GM23338 (cell line): ENCODE measurements at regions not wholly inside any gene's neighbourhood (a gene's known extent, or its start where the extent isn't known, plus 50 kb on each side); places are given as distances from the start of the nearest gene placed in this dataset.

ENCODE experiments used
- ATAC-seq: fragments of 200-7000 bp; cut with Tn5 transposase; 3 replicates; pipeline ENCODE4 v1.9.1; 2020
- DNase-seq: peaks from one replicate; pipeline ENCODE4 v3.0.0-alpha.2; 2015; ENCODE audit warnings: low spot score
- H2AFZ ChIP-seq: fragments of 200-600 bp; sonication (generic); 2 replicates; pipeline ENCODE4 v1.8.0; 2016; ENCODE audit warnings: antibody characterized with exemption, mild to moderate bottlenecking, moderate library complexity
- H3F3A ChIP-seq: fragments of 200-600 bp; sonication (generic); replicated peaks from 2 replicates; pipeline ENCODE4 v1.8.0; 2017; ENCODE audit warnings: antibody characterized with exemption, mixed run types, low read depth
- H3K27ac ChIP-seq: fragments of 200-600 bp; sonication (generic); 2 replicates; pipeline ENCODE4 v1.6.1; 2016; ENCODE audit warnings: low read depth
- H3K27me3 ChIP-seq: fragments of 200-600 bp; sonication (generic); 2 replicates; pipeline ENCODE4 v1.8.0; 2016; ENCODE audit warnings: mild to moderate bottlenecking, mixed run types, moderate library complexity; ENCODE audit not compliant: insufficient read depth
- H3K36me3 ChIP-seq: fragments of 200-600 bp; sonication (generic); 2 replicates; pipeline ENCODE4 v1.8.0; 2016; ENCODE audit warnings: mild to moderate bottlenecking; ENCODE audit not compliant: insufficient read depth
- H3K4me1 ChIP-seq: fragments of 200-600 bp; sonication (generic); 2 replicates; pipeline ENCODE4 v1.8.0; 2016; ENCODE audit warnings: mild to moderate bottlenecking, moderate library complexity; ENCODE audit not compliant: insufficient read depth
- H3K4me2 ChIP-seq: fragments of 200-600 bp; sonication (generic); 2 replicates; pipeline ENCODE4 v1.7.1; 2017; ENCODE audit warnings: mixed run types
- H3K4me3 ChIP-seq: fragments of 200-600 bp; sonication (generic); 2 replicates; pipeline ENCODE4 v1.6.1; 2016; ENCODE audit warnings: mixed run types
- H3K79me2 ChIP-seq: fragments of 200-600 bp; sonication (generic); replicated peaks from 2 replicates; pipeline ENCODE4 v1.8.0; 2017; ENCODE audit warnings: mild to moderate bottlenecking; ENCODE audit not compliant: insufficient read depth
- H3K9me2 ChIP-seq: fragments of 200-600 bp; sonication (generic); 2 replicates; pipeline ENCODE4 v1.8.0; 2017; ENCODE audit not compliant: insufficient read depth
- H4K20me1 ChIP-seq: fragments of 200-600 bp; sonication (generic); replicated peaks from 2 replicates; pipeline ENCODE4 v1.8.0; 2017; ENCODE audit warnings: mild to moderate bottlenecking; ENCODE audit not compliant: insufficient read depth
- H3K27ac Mint-ChIP-seq: 2 replicates; pipeline ENCODE4 v1.8.0; 2020; ENCODE audit warnings: inconsistent platforms, mild to moderate bottlenecking, moderate library complexity, mixed read lengths
- H3K27me3 Mint-ChIP-seq: 3 replicates; pipeline ENCODE4 v1.8.0; 2022; ENCODE audit warnings: low read depth, mild to moderate bottlenecking, moderate library complexity, mixed read lengths, inconsistent platforms; ENCODE audit not compliant: insufficient read depth, poor library complexity
- H3K36me3 Mint-ChIP-seq: 3 replicates; pipeline ENCODE4 v1.8.0; 2021; ENCODE audit warnings: low read depth, mild to moderate bottlenecking, inconsistent platforms, moderate library complexity, mixed read lengths
- H3K4me1 Mint-ChIP-seq: 3 replicates; pipeline ENCODE4 v1.8.0; 2020; ENCODE audit warnings: mild to moderate bottlenecking, inconsistent platforms, mixed read lengths
- H3K4me3 Mint-ChIP-seq: 3 replicates; pipeline ENCODE4 v1.8.0; 2021; ENCODE audit warnings: moderate library complexity, mild to moderate bottlenecking, inconsistent platforms, mixed read lengths
- H3K9me3 Mint-ChIP-seq: 3 replicates; pipeline ENCODE4 v1.8.0; 2020; ENCODE audit warnings: moderate library complexity, mild to moderate bottlenecking, inconsistent platforms, mixed read lengths
- CREB1 ChIP-seq: fragments of 250-450 bp; sonication (Bioruptor Pico); IDR thresholded peaks from 2 replicates; pipeline ENCODE4 v1.5.0; 2020; ENCODE audit warnings: low read depth, mild to moderate bottlenecking, moderate library complexity
- EZH2 ChIP-seq: fragments of 200-600 bp; sonication (generic); IDR thresholded peaks from one replicate; pipeline ENCODE4 v1.8.0; 2017; ENCODE audit warnings: antibody characterized with exemption, mild to moderate bottlenecking, low read depth; ENCODE audit not compliant: unreplicated experiment
- EZH2phosphoT487 ChIP-seq: fragments of 200-600 bp; sonication (generic); IDR thresholded peaks from one replicate; pipeline ENCODE4 v1.8.1; 2018; ENCODE audit warnings: antibody characterized with exemption; ENCODE audit not compliant: unreplicated experiment
- JUNB ChIP-seq: IDR thresholded peaks from one replicate; pipeline ENCODE4 v1.6.1; 2016; ENCODE audit warnings: antibody characterized with exemption; ENCODE audit not compliant: unreplicated experiment
- NANOG ChIP-seq: IDR thresholded peaks from 2 replicates; pipeline ENCODE4 v1.6.1; 2016; ENCODE audit warnings: antibody characterized with exemption, borderline replicate concordance
- POLR2AphosphoS5 ChIP-seq: IDR thresholded peaks from 2 replicates; pipeline ENCODE4 v1.6.1; 2016; ENCODE audit warnings: antibody characterized with exemption, low read depth
- STAT1 ChIP-seq: IDR thresholded peaks from one replicate; pipeline ENCODE4 v1.6.1; 2016; ENCODE audit warnings: antibody characterized with exemption; ENCODE audit not compliant: unreplicated experiment
- ZNF114 ChIP-seq: fragments of 250-450 bp; sonication (Bioruptor Pico); IDR thresholded peaks from 2 replicates; pipeline ENCODE4 v1.5.0; 2020; ENCODE audit warnings: mild to moderate bottlenecking, moderate library complexity
- ZNF331 ChIP-seq: fragments of 250-450 bp; sonication (Bioruptor Pico); IDR thresholded peaks from 2 replicates; pipeline ENCODE4 v1.5.0; 2020; ENCODE audit warnings: low read depth, mild to moderate bottlenecking, moderate library complexity
- TF ChIP-seq, protein P1 (sequence below): IDR thresholded peaks from one replicate; pipeline ENCODE4 v1.6.1; 2018; ENCODE audit warnings: antibody characterized with exemption; ENCODE audit not compliant: unreplicated experiment
- TF ChIP-seq, protein P2 (sequence below), 2 experiments: fragments of 200-600 bp in 1 of 2; sonication (generic) in 1 of 2; conservative IDR thresholded peaks; 2 replicates each; pipeline versions ENCODE4 v1.5.1 to v1.6.1; 2016 to 2017; ENCODE audit warnings: antibody characterized with exemption in 2 of 2, low read depth in 2 of 2, mild to moderate bottlenecking in 2 of 2, moderate library complexity in 1 of 2
- TF ChIP-seq, protein P3 (sequence below): fragments of 250-450 bp; sonication (Bioruptor Pico); IDR thresholded peaks from 2 replicates; pipeline ENCODE4 v1.5.0; 2020; ENCODE audit warnings: mild to moderate bottlenecking, moderate library complexity

DNA sequence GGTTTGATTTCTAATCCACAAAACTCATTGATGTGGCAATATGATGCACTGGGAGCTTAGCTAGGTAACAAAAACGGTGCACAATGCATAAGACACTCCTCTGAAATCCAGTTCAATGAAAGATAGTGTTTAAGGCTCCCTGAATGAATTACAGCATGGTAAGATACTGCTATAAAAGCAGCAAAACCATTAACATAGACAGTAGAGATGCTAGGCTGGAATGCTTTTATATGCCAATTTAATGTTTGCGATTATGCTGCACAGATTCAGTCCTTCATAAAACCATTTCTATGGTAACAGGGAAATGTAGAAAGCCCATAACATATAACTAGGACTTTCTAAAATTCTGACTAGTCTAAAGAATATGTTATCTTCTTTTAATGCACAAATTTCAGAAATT, 180.8 kb upstream of the NUDT12 start:
- Histone ChIP-seq H3K4me1 (no peaks in the 10 kb centered on the region; the same call in 1 of the 2 replicates), H3K9me2 (0 out of 2 replicates have a peak, but pooled peaks cover 3% of the 10 kb centered on the region), H3K27me3 (no peaks in the 10 kb centered on the region), H3K4me2 (no peak overlapping the region), H3F3A (no peaks in the 10 kb centered on the region), H3K79me2 (no peaks in the 10 kb centered on the region), H4K20me1 (no peaks in the 10 kb centered on the region), H3K36me3 (no peaks in the 10 kb centered on the region), H3K4me3 (no peak overlapping the region), H2AFZ (peak overlapping the region; percentile 8; the same call in 1 of the 2 replicates), H3K27ac (no peak overlapping the region)
- Mint-ChIP-seq H3K4me1 (no peaks in the 10 kb centered on the region; the same call in 2 of the 3 replicates), H3K27me3 (no peaks in the 10 kb centered on the region), H3K9me3 (no peaks in the 10 kb centered on the region), H3K27ac (no peak overlapping the region), H3K36me3 (no peaks in the 10 kb centered on the region), H3K4me3 (no peak overlapping the region)
- ATAC-seq (no peak), DNase-seq (no peak)
- TF ChIP-seq, protein P1, sequence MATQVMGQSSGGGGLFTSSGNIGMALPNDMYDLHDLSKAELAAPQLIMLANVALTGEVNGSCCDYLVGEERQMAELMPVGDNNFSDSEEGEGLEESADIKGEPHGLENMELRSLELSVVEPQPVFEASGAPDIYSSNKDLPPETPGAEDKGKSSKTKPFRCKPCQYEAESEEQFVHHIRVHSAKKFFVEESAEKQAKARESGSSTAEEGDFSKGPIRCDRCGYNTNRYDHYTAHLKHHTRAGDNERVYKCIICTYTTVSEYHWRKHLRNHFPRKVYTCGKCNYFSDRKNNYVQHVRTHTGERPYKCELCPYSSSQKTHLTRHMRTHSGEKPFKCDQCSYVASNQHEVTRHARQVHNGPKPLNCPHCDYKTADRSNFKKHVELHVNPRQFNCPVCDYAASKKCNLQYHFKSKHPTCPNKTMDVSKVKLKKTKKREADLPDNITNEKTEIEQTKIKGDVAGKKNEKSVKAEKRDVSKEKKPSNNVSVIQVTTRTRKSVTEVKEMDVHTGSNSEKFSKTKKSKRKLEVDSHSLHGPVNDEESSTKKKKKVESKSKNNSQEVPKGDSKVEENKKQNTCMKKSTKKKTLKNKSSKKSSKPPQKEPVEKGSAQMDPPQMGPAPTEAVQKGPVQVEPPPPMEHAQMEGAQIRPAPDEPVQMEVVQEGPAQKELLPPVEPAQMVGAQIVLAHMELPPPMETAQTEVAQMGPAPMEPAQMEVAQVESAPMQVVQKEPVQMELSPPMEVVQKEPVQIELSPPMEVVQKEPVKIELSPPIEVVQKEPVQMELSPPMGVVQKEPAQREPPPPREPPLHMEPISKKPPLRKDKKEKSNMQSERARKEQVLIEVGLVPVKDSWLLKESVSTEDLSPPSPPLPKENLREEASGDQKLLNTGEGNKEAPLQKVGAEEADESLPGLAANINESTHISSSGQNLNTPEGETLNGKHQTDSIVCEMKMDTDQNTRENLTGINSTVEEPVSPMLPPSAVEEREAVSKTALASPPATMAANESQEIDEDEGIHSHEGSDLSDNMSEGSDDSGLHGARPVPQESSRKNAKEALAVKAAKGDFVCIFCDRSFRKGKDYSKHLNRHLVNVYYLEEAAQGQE = no peak
- TF ChIP-seq NANOG (no peak), EZH2 (no peak), EZH2phosphoT487 (no peak), CREB1 (CRISPR knock-in tag) (no peak), ZNF114 (no peak), JUNB (no peak), ZNF331 (CRISPR knock-in tag) (no peak), POLR2AphosphoS5 (no peak), STAT1 (no peak)
- TF ChIP-seq, protein P2, sequence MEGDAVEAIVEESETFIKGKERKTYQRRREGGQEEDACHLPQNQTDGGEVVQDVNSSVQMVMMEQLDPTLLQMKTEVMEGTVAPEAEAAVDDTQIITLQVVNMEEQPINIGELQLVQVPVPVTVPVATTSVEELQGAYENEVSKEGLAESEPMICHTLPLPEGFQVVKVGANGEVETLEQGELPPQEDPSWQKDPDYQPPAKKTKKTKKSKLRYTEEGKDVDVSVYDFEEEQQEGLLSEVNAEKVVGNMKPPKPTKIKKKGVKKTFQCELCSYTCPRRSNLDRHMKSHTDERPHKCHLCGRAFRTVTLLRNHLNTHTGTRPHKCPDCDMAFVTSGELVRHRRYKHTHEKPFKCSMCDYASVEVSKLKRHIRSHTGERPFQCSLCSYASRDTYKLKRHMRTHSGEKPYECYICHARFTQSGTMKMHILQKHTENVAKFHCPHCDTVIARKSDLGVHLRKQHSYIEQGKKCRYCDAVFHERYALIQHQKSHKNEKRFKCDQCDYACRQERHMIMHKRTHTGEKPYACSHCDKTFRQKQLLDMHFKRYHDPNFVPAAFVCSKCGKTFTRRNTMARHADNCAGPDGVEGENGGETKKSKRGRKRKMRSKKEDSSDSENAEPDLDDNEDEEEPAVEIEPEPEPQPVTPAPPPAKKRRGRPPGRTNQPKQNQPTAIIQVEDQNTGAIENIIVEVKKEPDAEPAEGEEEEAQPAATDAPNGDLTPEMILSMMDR (conservative IDR thresholded peaks at IDR 0.05; ENCODE audit: low read depth in 2 of 2) = no peak
- TF ChIP-seq, protein P3, sequence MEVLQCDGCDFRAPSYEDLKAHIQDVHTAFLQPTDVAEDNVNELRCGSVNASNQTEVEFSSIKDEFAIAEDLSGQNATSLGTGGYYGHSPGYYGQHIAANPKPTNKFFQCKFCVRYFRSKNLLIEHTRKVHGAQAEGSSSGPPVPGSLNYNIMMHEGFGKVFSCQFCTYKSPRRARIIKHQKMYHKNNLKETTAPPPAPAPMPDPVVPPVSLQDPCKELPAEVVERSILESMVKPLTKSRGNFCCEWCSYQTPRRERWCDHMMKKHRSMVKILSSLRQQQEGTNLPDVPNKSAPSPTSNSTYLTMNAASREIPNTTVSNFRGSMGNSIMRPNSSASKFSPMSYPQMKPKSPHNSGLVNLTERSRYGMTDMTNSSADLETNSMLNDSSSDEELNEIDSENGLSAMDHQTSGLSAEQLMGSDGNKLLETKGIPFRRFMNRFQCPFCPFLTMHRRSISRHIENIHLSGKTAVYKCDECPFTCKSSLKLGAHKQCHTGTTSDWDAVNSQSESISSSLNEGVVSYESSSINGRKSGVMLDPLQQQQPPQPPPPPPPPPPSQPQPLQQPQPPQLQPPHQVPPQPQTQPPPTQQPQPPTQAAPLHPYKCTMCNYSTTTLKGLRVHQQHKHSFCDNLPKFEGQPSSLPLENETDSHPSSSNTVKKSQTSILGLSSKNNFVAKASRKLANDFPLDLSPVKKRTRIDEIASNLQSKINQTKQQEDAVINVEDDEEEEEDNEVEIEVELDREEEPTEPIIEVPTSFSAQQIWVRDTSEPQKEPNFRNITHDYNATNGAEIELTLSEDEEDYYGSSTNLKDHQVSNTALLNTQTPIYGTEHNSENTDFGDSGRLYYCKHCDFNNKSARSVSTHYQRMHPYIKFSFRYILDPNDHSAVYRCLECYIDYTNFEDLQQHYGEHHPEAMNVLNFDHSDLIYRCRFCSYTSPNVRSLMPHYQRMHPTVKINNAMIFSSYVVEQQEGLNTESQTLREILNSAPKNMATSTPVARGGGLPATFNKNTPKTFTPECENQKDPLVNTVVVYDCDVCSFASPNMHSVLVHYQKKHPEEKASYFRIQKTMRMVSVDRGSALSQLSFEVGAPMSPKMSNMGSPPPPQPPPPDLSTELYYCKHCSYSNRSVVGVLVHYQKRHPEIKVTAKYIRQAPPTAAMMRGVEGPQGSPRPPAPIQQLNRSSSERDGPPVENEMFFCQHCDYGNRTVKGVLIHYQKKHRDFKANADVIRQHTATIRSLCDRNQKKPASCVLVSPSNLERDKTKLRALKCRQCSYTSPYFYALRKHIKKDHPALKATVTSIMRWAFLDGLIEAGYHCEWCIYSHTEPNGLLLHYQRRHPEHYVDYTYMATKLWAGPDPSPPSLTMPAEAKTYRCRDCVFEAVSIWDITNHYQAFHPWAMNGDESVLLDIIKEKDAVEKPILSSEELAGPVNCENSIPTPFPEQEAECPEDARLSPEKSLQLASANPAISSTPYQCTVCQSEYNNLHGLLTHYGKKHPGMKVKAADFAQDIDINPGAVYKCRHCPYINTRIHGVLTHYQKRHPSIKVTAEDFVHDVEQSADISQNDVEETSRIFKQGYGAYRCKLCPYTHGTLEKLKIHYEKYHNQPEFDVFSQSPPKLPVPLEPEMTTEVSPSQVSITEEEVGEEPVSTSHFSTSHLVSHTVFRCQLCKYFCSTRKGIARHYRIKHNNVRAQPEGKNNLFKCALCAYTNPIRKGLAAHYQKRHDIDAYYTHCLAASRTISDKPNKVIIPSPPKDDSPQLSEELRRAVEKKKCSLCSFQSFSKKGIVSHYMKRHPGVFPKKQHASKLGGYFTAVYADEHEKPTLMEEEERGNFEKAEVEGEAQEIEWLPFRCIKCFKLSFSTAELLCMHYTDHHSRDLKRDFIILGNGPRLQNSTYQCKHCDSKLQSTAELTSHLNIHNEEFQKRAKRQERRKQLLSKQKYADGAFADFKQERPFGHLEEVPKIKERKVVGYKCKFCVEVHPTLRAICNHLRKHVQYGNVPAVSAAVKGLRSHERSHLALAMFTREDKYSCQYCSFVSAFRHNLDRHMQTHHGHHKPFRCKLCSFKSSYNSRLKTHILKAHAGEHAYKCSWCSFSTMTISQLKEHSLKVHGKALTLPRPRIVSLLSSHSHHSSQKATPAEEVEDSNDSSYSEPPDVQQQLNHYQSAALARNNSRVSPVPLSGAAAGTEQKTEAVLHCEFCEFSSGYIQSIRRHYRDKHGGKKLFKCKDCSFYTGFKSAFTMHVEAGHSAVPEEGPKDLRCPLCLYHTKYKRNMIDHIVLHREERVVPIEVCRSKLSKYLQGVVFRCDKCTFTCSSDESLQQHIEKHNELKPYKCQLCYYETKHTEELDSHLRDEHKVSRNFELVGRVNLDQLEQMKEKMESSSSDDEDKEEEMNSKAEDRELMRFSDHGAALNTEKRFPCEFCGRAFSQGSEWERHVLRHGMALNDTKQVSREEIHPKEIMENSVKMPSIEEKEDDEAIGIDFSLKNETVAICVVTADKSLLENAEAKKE (CRISPR knock-in tag) = no peak
